ENCODE measurements at regions not wholly inside any gene's neighbourhood (a gene's known extent, or its start where the extent isn't known, plus 50 kb on each side); places are given as distances from the start of the nearest gene placed in this dataset.

DNA sequence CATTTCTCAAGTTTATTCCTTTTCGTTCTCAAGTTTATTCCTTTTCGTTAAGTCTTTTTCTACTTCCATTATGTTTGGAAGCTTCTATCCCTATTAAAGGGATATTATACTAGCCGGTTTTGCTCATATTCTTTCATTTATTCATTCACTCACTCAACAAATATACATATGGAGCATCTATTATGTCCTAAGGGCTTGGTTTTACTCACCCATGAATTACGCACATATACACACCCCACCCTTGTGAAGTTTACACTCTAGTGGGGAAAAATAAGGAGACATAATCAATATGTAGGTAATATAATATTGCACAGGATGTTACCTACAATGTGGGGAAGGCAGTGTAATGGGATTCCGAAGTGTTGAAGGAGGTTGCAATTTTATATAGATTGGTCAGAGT is 90.5 kb downstream of the ACTL7B start:
- TF ChIP-seq EZH2 (IDR thresholded peaks at IDR 0.05; ENCODE audit: insufficient read depth, low read length) = no peak
- TF ChIP-seq, protein P1, sequence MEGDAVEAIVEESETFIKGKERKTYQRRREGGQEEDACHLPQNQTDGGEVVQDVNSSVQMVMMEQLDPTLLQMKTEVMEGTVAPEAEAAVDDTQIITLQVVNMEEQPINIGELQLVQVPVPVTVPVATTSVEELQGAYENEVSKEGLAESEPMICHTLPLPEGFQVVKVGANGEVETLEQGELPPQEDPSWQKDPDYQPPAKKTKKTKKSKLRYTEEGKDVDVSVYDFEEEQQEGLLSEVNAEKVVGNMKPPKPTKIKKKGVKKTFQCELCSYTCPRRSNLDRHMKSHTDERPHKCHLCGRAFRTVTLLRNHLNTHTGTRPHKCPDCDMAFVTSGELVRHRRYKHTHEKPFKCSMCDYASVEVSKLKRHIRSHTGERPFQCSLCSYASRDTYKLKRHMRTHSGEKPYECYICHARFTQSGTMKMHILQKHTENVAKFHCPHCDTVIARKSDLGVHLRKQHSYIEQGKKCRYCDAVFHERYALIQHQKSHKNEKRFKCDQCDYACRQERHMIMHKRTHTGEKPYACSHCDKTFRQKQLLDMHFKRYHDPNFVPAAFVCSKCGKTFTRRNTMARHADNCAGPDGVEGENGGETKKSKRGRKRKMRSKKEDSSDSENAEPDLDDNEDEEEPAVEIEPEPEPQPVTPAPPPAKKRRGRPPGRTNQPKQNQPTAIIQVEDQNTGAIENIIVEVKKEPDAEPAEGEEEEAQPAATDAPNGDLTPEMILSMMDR (IDR thresholded peaks at IDR 0.05; ENCODE audit: insufficient read depth, low read depth, low read length) = no peak
- H3K27ac ChIP-seq (ENCODE audit: low read depth, low read length) = no peak overlapping the region
- H3K4me1 ChIP-seq (ENCODE audit: insufficient read depth, low read length) = no peaks in the 10 kb centered on the region
- H3K36me3 ChIP-seq (ENCODE audit: insufficient read depth, low read length) = no peaks in the 10 kb centered on the region
- no peak for FAIRE-seq
- H3K4me1 Mint-ChIP-seq (ENCODE audit: low read depth, unreplicated experiment) = no peaks in the 10 kb centered on the region
- DNase-seq (ENCODE audit: low read depth) = no peak
- H4K20me1 ChIP-seq (ENCODE audit: insufficient read depth, low read length) = no peaks in the 10 kb centered on the region
- no peak overlapping the region for H3K27ac Mint-ChIP-seq (ENCODE audit: unreplicated experiment)
- H3K27me3 Mint-ChIP-seq (ENCODE audit: low read depth, unreplicated experiment) = peaks cover 21% of the 10 kb centered on the region
- no peak overlapping the region for H3K4me3 Mint-ChIP-seq (ENCODE audit: unreplicated experiment)
- no peaks in the 10 kb centered on the region for H3K36me3 Mint-ChIP-seq (ENCODE audit: low read depth, unreplicated experiment)
- no peaks in the 10 kb centered on the region for H3K79me2 ChIP-seq (ENCODE audit: insufficient read depth, low read length)
- H3K4me2 ChIP-seq (ENCODE audit: low read length) = no peak overlapping the region
- no peak overlapping the region for H3K4me3 ChIP-seq (ENCODE audit: insufficient read depth, low read depth, low read length)
- no peak overlapping the region for H2AFZ ChIP-seq (ENCODE audit: low read depth, low read length)
- peaks cover 4% of the 10 kb centered on the region for H3K9me3 Mint-ChIP-seq (ENCODE audit: unreplicated experiment)
- no peak overlapping the region for H3K9ac ChIP-seq (ENCODE audit: low read length)
- peaks cover 11% of the 10 kb centered on the region for H3K27me3 ChIP-seq (ENCODE audit: insufficient read depth, low read length)
- H3K9me3 ChIP-seq (ENCODE audit: insufficient read depth, low read depth, low read length) = no peaks in the 10 kb centered on the region

DNA sequence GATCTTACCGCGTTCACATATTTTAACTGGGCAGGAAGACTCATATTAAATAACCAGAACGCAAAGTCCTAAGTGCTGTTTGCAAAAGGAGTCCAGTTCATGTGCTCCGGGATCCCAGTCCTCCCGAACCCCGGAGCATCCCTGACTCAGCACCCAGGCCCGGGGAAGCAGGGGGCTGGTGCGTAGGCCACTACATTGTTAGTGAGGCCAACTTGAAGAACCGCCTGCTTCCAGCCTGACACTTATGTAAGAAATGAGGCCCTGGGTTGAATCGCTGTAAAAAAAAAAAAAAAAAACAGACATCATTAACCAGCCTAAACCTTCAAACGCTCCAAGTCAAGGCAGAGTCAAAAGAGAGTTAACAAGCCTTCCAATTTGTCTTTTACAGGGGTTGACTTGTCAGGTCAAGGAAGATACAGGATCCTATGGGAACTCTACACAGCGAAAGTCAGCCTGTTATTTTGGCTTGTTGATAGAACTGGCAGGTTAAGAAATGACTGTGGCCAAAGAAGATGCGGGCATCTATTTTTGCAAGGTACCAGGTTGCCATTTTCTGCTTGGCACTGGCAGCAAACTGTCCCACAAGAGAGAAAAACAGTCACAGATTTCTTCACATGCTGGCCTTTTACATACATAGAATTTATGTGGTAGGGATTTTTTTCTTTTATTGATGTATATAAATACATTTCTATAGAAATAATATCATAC is 93.3 kb downstream of the ACTL7B start:
- Histone ChIP-seq H3K27ac (ENCODE audit: low read depth, low read length) (no peak overlapping the region), H3K9me3 (ENCODE audit: insufficient read depth, low read depth, low read length) (no peaks in the 10 kb centered on the region), H3K4me1 (ENCODE audit: insufficient read depth, low read length) (no peaks in the 10 kb centered on the region), H3K9ac (ENCODE audit: low read length) (no peak overlapping the region), H3K79me2 (ENCODE audit: insufficient read depth, low read length) (no peaks in the 10 kb centered on the region), H3K4me2 (ENCODE audit: low read length) (no peak overlapping the region), H3K27me3 (ENCODE audit: insufficient read depth, low read length) (peaks cover 9% of the 10 kb centered on the region), H4K20me1 (ENCODE audit: insufficient read depth, low read length) (no peaks in the 10 kb centered on the region), H3K4me3 (ENCODE audit: insufficient read depth, low read depth, low read length) (no peak overlapping the region), H2AFZ (ENCODE audit: low read depth, low read length) (no peak overlapping the region), H3K36me3 (ENCODE audit: insufficient read depth, low read length) (no peaks in the 10 kb centered on the region)
- Mint-ChIP-seq H3K4me1 (ENCODE audit: low read depth, unreplicated experiment) (no peaks in the 10 kb centered on the region), H3K4me3 (ENCODE audit: unreplicated experiment) (no peak overlapping the region), H3K27me3 (ENCODE audit: low read depth, unreplicated experiment) (peaks cover 37% of the 10 kb centered on the region), H3K27ac (ENCODE audit: unreplicated experiment) (no peak overlapping the region), H3K36me3 (ENCODE audit: low read depth, unreplicated experiment) (no peaks in the 10 kb centered on the region), H3K9me3 (ENCODE audit: unreplicated experiment) (peaks cover 4% of the 10 kb centered on the region)
- no peak for DNase-seq (ENCODE audit: low read depth)
- TF ChIP-seq EZH2 (IDR thresholded peaks at IDR 0.05; ENCODE audit: insufficient read depth, low read length) = no peak
- TF ChIP-seq, protein P1 (IDR thresholded peaks at IDR 0.05; ENCODE audit: insufficient read depth, low read depth, low read length) = no peak
- no peak for FAIRE-seq

DNA sequence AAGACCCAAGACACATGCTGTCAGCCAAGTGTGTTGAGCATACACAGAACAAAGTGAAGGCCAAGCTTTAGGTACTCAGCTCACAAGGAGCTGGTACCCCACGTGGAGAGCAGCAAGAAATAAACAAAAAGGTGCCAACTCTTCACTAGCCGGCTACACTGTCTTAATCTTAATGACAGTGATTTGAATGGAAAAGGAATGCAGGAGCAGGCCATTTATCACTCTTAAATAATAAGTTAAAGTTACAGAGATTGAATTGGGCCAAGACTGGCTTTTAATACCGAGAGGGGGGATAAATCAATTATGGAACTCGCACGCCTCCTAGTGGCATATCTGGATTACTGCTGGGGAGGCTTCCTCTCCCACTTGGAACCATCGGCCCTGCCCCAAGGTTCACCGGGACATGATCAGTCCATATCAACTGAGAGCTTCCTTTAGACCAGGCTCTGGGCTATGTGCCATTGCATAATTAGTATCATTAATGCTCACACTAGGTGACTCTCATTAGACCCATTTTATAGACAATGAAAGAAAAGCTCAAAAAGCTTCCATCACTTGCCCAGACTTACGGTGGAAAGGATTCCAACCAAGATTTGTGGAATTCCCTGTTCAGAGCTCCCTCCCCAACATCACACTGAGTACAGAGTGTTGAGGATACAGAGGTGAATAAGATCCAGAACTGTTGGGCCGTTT is 94.0 kb downstream of the ACTL7B start:
- FAIRE-seq = no peak
- H3K27ac ChIP-seq (ENCODE audit: low read depth, low read length) = no peak overlapping the region
- H3K4me1 Mint-ChIP-seq (ENCODE audit: low read depth, unreplicated experiment) = no peaks in the 10 kb centered on the region
- H2AFZ ChIP-seq (ENCODE audit: low read depth, low read length) = no peak overlapping the region
- no peaks in the 10 kb centered on the region for H3K79me2 ChIP-seq (ENCODE audit: insufficient read depth, low read length)
- H4K20me1 ChIP-seq (ENCODE audit: insufficient read depth, low read length) = no peaks in the 10 kb centered on the region
- H3K9ac ChIP-seq (ENCODE audit: low read length) = no peak overlapping the region
- no peak for TF ChIP-seq EZH2 (IDR thresholded peaks at IDR 0.05; ENCODE audit: insufficient read depth, low read length)
- TF ChIP-seq, protein P1 (IDR thresholded peaks at IDR 0.05; ENCODE audit: insufficient read depth, low read depth, low read length) = peak; percentile 92
- no peaks in the 10 kb centered on the region for H3K36me3 ChIP-seq (ENCODE audit: insufficient read depth, low read length)
- no peak overlapping the region for H3K4me2 ChIP-seq (ENCODE audit: low read length)
- H3K4me3 ChIP-seq (ENCODE audit: insufficient read depth, low read depth, low read length) = no peak overlapping the region
- H3K36me3 Mint-ChIP-seq (ENCODE audit: low read depth, unreplicated experiment) = no peaks in the 10 kb centered on the region
- H3K27ac Mint-ChIP-seq (ENCODE audit: unreplicated experiment) = no peak overlapping the region
- H3K9me3 Mint-ChIP-seq (ENCODE audit: unreplicated experiment) = peaks cover 4% of the 10 kb centered on the region
- no peak overlapping the region for H3K4me3 Mint-ChIP-seq (ENCODE audit: unreplicated experiment)
- no peaks in the 10 kb centered on the region for H3K4me1 ChIP-seq (ENCODE audit: insufficient read depth, low read length)
- H3K9me3 ChIP-seq (ENCODE audit: insufficient read depth, low read depth, low read length) = no peaks in the 10 kb centered on the region
- peaks cover 9% of the 10 kb centered on the region for H3K27me3 ChIP-seq (ENCODE audit: insufficient read depth, low read length)
- H3K27me3 Mint-ChIP-seq (ENCODE audit: low read depth, unreplicated experiment) = peaks cover 39% of the 10 kb centered on the region
- DNase-seq (ENCODE audit: low read depth) = peak; percentile 13

Data from astrocyte (in vitro differentiated cells and primary cell).